ENCODE measurements at regions not wholly inside any gene's neighbourhood (a gene's known extent, or its start where the extent isn't known, plus 50 kb on each side); places are given as distances from the start of the nearest gene placed in this dataset.
"Not testable (repeated sequence)": the region's sequence is repeated elsewhere in the genome, so short reads cannot be mapped to it uniquely, and the experiment has no call there.

- TF ChIP-seq ZNF114 (CRISPR knock-in tag; IDR thresholded peaks at IDR 0.05) = no peak
These were observed 447.5 kb downstream of the BUD13 start (continued) for GRCh38 chr11:116325247-116325646.

GRCh38 chr11:116324077-116324476 is 448.7 kb downstream of the BUD13 start:
- not testable (repeated sequence) for H4K20me1 ChIP-seq (replicated peaks; ENCODE audit: insufficient read depth); H3K27me3 ChIP-seq (ENCODE audit: insufficient read depth); H3K4me3 ChIP-seq; H3K27ac ChIP-seq (ENCODE audit: low read depth); H3K9me2 ChIP-seq (ENCODE audit: insufficient read depth); ATAC-seq; H3F3A ChIP-seq (replicated peaks; ENCODE audit: low read depth); H3K79me2 ChIP-seq (replicated peaks; ENCODE audit: insufficient read depth); H3K27ac Mint-ChIP-seq; H3K4me3 Mint-ChIP-seq; DNase-seq (ENCODE audit: low spot score); H3K36me3 ChIP-seq (ENCODE audit: insufficient read depth); H3K27me3 Mint-ChIP-seq (ENCODE audit: insufficient read depth, low read depth, poor library complexity); H3K4me1 ChIP-seq (ENCODE audit: insufficient read depth); H2AFZ ChIP-seq; H3K4me2 ChIP-seq; H3K4me1 Mint-ChIP-seq
- H3K36me3 Mint-ChIP-seq (ENCODE audit: low read depth) = peaks cover 11% of the 10 kb centered on the region; the same call in 2 of the 3 replicates
- H3K9me3 Mint-ChIP-seq = peaks cover 20% of the 10 kb centered on the region

- Histone ChIP-seq H3F3A (replicated peaks; ENCODE audit: low read depth) (no peaks in the 10 kb centered on the region), H3K27me3 (ENCODE audit: insufficient read depth) (no peaks in the 10 kb centered on the region), H3K36me3 (ENCODE audit: insufficient read depth) (peaks cover 8% of the 10 kb centered on the region; the same call in 1 of the 2 replicates), H3K27ac (ENCODE audit: low read depth) (peak overlapping the region; percentile 71), H3K4me3 (peak overlapping the region; percentile 27), H3K4me1 (ENCODE audit: insufficient read depth) (peaks cover 33% of the 10 kb centered on the region), H3K79me2 (replicated peaks; ENCODE audit: insufficient read depth) (no peaks in the 10 kb centered on the region), H3K4me2 (peak overlapping the region; percentile 60), H4K20me1 (replicated peaks; ENCODE audit: insufficient read depth) (no peaks in the 10 kb centered on the region), H3K9me2 (ENCODE audit: insufficient read depth) (no peaks in the 10 kb centered on the region), H2AFZ (no peak overlapping the region)
- peaks cover 18% of the 10 kb centered on the region for H3K9me3 Mint-ChIP-seq
- H3K4me1 Mint-ChIP-seq = peaks cover 33% of the 10 kb centered on the region
- H3K4me3 Mint-ChIP-seq = no peak overlapping the region
- peaks cover 11% of the 10 kb centered on the region; the same call in 2 of the 3 replicates for H3K36me3 Mint-ChIP-seq (ENCODE audit: low read depth)
- no peaks in the 10 kb centered on the region for H3K27me3 Mint-ChIP-seq (ENCODE audit: insufficient read depth, low read depth, poor library complexity)
- H3K27ac Mint-ChIP-seq = no peak overlapping the region
- peak; percentile 54 for ATAC-seq
- DNase-seq (ENCODE audit: low spot score) = peak; percentile 27
- TF ChIP-seq ZNF462 (CRISPR knock-in tag; IDR thresholded peaks at IDR 0.05) (peak; percentile 91), NANOG (IDR thresholded peaks at IDR 0.05; ENCODE audit: borderline replicate concordance) (0 out of 2 replicates have a peak, but pooled peaks have one; percentile 35), ZNF331 (CRISPR knock-in tag; IDR thresholded peaks at IDR 0.05; ENCODE audit: low read depth) (no peak)
These were observed 455.6 kb downstream of the BUD13 start for GRCh38 chr11:116317212-116317611.
